IMR-90 (cell line): ENCODE measurements at regions not wholly inside any gene's neighbourhood (a gene's known extent, or its start where the extent isn't known, plus 50 kb on each side); places are given as distances from the start of the nearest gene placed in this dataset.

Experiments used
- ATAC-seq: fragments of 200-7000 bp; cut with Tn5 transposase; 2 replicates; pipeline ENCODE4 v1.9.1; 2020; ENCODE audit warnings: low read depth, mild to moderate bottlenecking, moderate library complexity
- BruUV-seq: library from RNA; stranded (reverse); fragments of 400-500 nt; replicated peaks from 2 replicates; lab custom pipeline; 2021; lab: Mats Ljungman, UMichigan
- CTCF ChIA-PET: fragments of 300-600 bp; formaldehyde crosslinking; extraction: SDS; loops from one replicate; lab custom pipeline; 2021; ENCODE audit warnings: antibody characterized with exemption; lab: Yijun Ruan, JAX
- POLR2A ChIA-PET: fragments of 300-600 bp; sonication (Branson Sonifier 250); formaldehyde crosslinking; loops from one replicate; lab custom pipeline; 2022; ENCODE audit warnings: antibody characterized with exemption; ENCODE audit not compliant: unreplicated experiment; lab: Charles Lee
- DNase-seq: peaks from one replicate; pipeline ENCODE4 v3.0.0; 2013
- H2AFZ ChIP-seq: replicated peaks from 2 replicates; pipeline ENCODE3; 2013; ENCODE audit warnings: low read length, mild to moderate bottlenecking; ENCODE audit not compliant: poor library complexity
- H2AK5ac ChIP-seq: 2 replicates; pipeline ENCODE4 v1.6.1; 2013; ENCODE audit warnings: low read depth, low read length, inconsistent platforms
- H2AK9ac ChIP-seq: replicated peaks from 2 replicates; pipeline ENCODE3; 2013; ENCODE audit warnings: mild to moderate bottlenecking, low read depth, low read length, moderate library complexity; ENCODE audit not compliant: poor library complexity
- H2BK120ac ChIP-seq: 2 replicates; pipeline ENCODE4 v1.6.1; 2013; ENCODE audit warnings: low read depth, low read length, inconsistent platforms
- H2BK15ac ChIP-seq: 3 replicates; pipeline ENCODE4 v1.6.1; 2013; ENCODE audit warnings: low read depth, low read length, inconsistent platforms
- H2BK20ac ChIP-seq: 2 replicates; pipeline ENCODE4 v1.6.1; 2013; ENCODE audit warnings: low read depth, mild to moderate bottlenecking, inconsistent platforms, low read length, moderate library complexity
- H2BK5ac ChIP-seq: 2 replicates; pipeline ENCODE4 v1.6.1; 2013; ENCODE audit warnings: mild to moderate bottlenecking, low read depth, low read length, inconsistent platforms; ENCODE audit not compliant: poor library complexity, severe bottlenecking
- H3K14ac ChIP-seq: replicated peaks from 2 replicates; pipeline ENCODE4 v1.6.1; 2013; ENCODE audit warnings: low read depth, low read length, inconsistent platforms
- H3K18ac ChIP-seq: 2 replicates; pipeline ENCODE4 v1.6.1; 2013; ENCODE audit warnings: low read depth, low read length, control low read depth
- H3K23ac ChIP-seq: 2 replicates; pipeline ENCODE4 v1.6.1; 2013; ENCODE audit warnings: low read depth, low read length, inconsistent platforms
- H3K27ac ChIP-seq: 2 replicates; pipeline ENCODE4 v1.5.1; 2013; ENCODE audit warnings: mild to moderate bottlenecking, control low read depth, low read length; ENCODE audit not compliant: insufficient read depth
- H3K27me3 ChIP-seq: 2 replicates; pipeline ENCODE4 v1.6.1; 2013; ENCODE audit warnings: low read length; ENCODE audit not compliant: control insufficient read depth, insufficient read depth
- H3K36me3 ChIP-seq: 2 replicates; pipeline ENCODE4 v1.6.1; 2013; ENCODE audit warnings: low read length, mixed read lengths; ENCODE audit not compliant: control insufficient read depth, insufficient read depth
- H3K4ac ChIP-seq: 2 replicates; pipeline ENCODE4 v1.6.1; 2013; ENCODE audit warnings: low read depth, low read length, inconsistent platforms
- H3K4me1 ChIP-seq: 2 replicates; pipeline ENCODE4 v1.6.1; 2013; ENCODE audit warnings: low read length, mixed read lengths; ENCODE audit not compliant: control insufficient read depth, insufficient read depth
- H3K4me2 ChIP-seq: 2 replicates; pipeline ENCODE4 v1.6.1; 2013; ENCODE audit warnings: low read depth, mild to moderate bottlenecking, control low read depth, low read length, moderate library complexity
- H3K4me3 ChIP-seq: 2 replicates; pipeline ENCODE4 v1.5.1; 2013; ENCODE audit warnings: low read depth, mild to moderate bottlenecking, control low read depth, low read length, moderate library complexity; ENCODE audit not compliant: insufficient read depth
- H3K56ac ChIP-seq: 2 replicates; pipeline ENCODE4 v1.6.1; 2013; ENCODE audit warnings: low read length, inconsistent platforms; ENCODE audit not compliant: insufficient read depth; ENCODE audit errors: extremely low read depth
- H3K79me1 ChIP-seq, 2 experiments: 2 replicates each; pipeline ENCODE4 v1.6.1; 2013; ENCODE audit warnings: low read length in 2 of 2, inconsistent platforms in 1 of 2, low read depth in 1 of 2
- H3K9ac ChIP-seq: 2 replicates; pipeline ENCODE4 v1.6.1; 2013; ENCODE audit warnings: low read depth, low read length, control low read depth
- H3K9me1 ChIP-seq: 2 replicates; pipeline ENCODE4 v1.6.1; 2013; ENCODE audit warnings: low read length, inconsistent platforms; ENCODE audit not compliant: insufficient read depth
- H3K9me3 ChIP-seq: 2 replicates; pipeline ENCODE4 v1.6.1; 2013; ENCODE audit warnings: low read length; ENCODE audit not compliant: control insufficient read depth, insufficient read depth
- H4K20me1 ChIP-seq: 2 replicates; pipeline ENCODE4 v1.6.1; 2013; ENCODE audit warnings: low read length, inconsistent platforms; ENCODE audit not compliant: insufficient read depth
- H4K5ac ChIP-seq: 2 replicates; pipeline ENCODE4 v1.6.1; 2013; ENCODE audit warnings: mild to moderate bottlenecking, low read depth, low read length, control low read depth
- H4K8ac ChIP-seq, 2 experiments: 2 replicates each; pipeline ENCODE4 v1.6.1; 2013; ENCODE audit warnings: low read depth in 2 of 2, low read length in 2 of 2, control low read depth in 1 of 2, inconsistent platforms in 1 of 2
- H4K91ac ChIP-seq: 2 replicates; pipeline ENCODE4 v1.6.1; 2013; ENCODE audit warnings: low read depth, low read length, inconsistent platforms; ENCODE audit not compliant: insufficient read depth
- CEBPB ChIP-seq: IDR thresholded peaks from 2 replicates; pipeline ENCODE4 v1.6.1; 2012; ENCODE audit warnings: low read depth, low read length, improper control_type of control experiment
- MAZ ChIP-seq: IDR thresholded peaks from 2 replicates; pipeline ENCODE4 v1.6.1; 2012; ENCODE audit warnings: low read depth, mild to moderate bottlenecking, low read length, improper control_type of control experiment, moderate library complexity, borderline replicate concordance
- MXI1 ChIP-seq: IDR thresholded peaks from 2 replicates; pipeline ENCODE4 v1.6.1; 2012; ENCODE audit warnings: low read depth, mild to moderate bottlenecking, low read length, moderate library complexity, borderline replicate concordance
- NFE2L2 ChIP-seq: fragments of 150-350 bp; IDR thresholded peaks from 2 replicates; pipeline ENCODE4 v1.6.1; 2016; ENCODE audit warnings: low read depth, mild to moderate bottlenecking, low read length
- RAD21 ChIP-seq: IDR thresholded peaks from 2 replicates; pipeline ENCODE4 v1.6.1; 2012; ENCODE audit warnings: low read length, improper control_type of control experiment
- RFX5 ChIP-seq: IDR thresholded peaks from 2 replicates; pipeline ENCODE4 v1.8.0; 2012; ENCODE audit warnings: low read depth, mild to moderate bottlenecking, low read length, moderate library complexity
- SMC3 ChIP-seq: fragments of 150-350 bp; IDR thresholded peaks from 2 replicates; pipeline ENCODE4 v1.6.1; 2016; ENCODE audit warnings: low read depth, mild to moderate bottlenecking, antibody characterized with exemption, low read length, moderate library complexity
- dilution Hi-C: fragments of 300-500 bp; cut with HindIII; formaldehyde crosslinking; loops from one replicate; pipeline ENCODE4 v1.14.3; 2018; ENCODE audit warnings: low sequenced_read_pairs; ENCODE audit not compliant: unreplicated experiment
- in situ Hi-C: fragments of 300-500 bp; cut with MboI; formaldehyde crosslinking; loops from 3 replicates; pipeline ENCODE4 v1.14.3; 2019; ENCODE audit warnings: low sequenced_read_pairs, inconsistent platforms, mixed read lengths
- intact Hi-C: fragments of 100-400 bp; cut with micrococcal nuclease; formaldehyde crosslinking; loops from 2 replicates; pipeline ENCODE4 v1.10.0; 2022
- TF ChIP-seq, protein P1 (sequence below): fragments of 150-350 bp; IDR thresholded peaks from 2 replicates; pipeline ENCODE4 v1.6.1; 2017; ENCODE audit warnings: mild to moderate bottlenecking, antibody characterized with exemption, low read length, low read depth

DNA sequence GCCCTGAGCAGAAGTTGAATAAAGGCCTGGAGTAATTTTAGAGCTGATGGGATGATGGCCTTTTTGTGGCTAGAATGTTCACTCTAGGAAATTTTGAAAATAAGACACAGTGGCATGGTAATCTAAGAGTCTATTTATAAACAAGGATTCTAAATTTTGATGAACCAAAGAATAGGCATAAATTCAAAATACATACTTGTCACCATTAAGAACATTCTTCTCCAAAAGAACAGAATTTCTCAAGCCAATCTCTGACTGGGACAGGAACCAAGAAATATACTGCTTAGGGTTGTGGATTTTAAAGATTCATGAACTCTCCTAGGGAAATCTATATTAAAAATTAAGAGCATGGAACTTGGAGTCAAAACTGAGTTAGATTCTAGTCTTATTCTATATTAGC, 98.2 kb upstream of the SETBP1 start:
- no peak overlapping the region for H3K9ac ChIP-seq
- H3K27me3 ChIP-seq, result no peaks in the 10 kb centered on the region
- no peak overlapping the region for H4K8ac ChIP-seq
- CTCF ChIA-PET, result no interaction called here
- no peak overlapping the region for H2AK5ac ChIP-seq
- dilution Hi-C loops (no loop called here), in situ Hi-C loops (no loop called here), intact Hi-C loops (no loop called here)
- no peaks in the 10 kb centered on the region for H3K79me1 ChIP-seq
- no peak overlapping the region for H2AFZ ChIP-seq
- H3K18ac ChIP-seq, result no peak overlapping the region
- no peaks in the 10 kb centered on the region for H3K9me3 ChIP-seq
- no peak overlapping the region for H4K91ac ChIP-seq
- no peak for ATAC-seq
- H3K4ac ChIP-seq, result no peak overlapping the region
- no peak overlapping the region for H3K56ac ChIP-seq
- no peak overlapping the region for H2BK20ac ChIP-seq
- no peaks in the 10 kb centered on the region for H4K20me1 ChIP-seq
- peaks cover 5% of the 10 kb centered on the region for H3K9me1 ChIP-seq
- H3K4me1 ChIP-seq, result peaks cover 2% of the 10 kb centered on the region; the same call in 1 of the 2 replicates
- no peak overlapping the region for H2BK120ac ChIP-seq
- POLR2A ChIA-PET, result no interaction called here
- DNase-seq, result no peak
- H3K36me3 ChIP-seq, result no peaks in the 10 kb centered on the region
- H3K4me3 ChIP-seq, result no peak overlapping the region
- H2AK9ac ChIP-seq, result no peak overlapping the region
- no peak for TF ChIP-seq CEBPB
- TF ChIP-seq MAZ, result no peak
- TF ChIP-seq MXI1, result no peak
- TF ChIP-seq RAD21, result no peak
- no peak for TF ChIP-seq NFE2L2
- TF ChIP-seq RFX5, result no peak
- TF ChIP-seq SMC3, result no peak
- TF ChIP-seq, protein P1, sequence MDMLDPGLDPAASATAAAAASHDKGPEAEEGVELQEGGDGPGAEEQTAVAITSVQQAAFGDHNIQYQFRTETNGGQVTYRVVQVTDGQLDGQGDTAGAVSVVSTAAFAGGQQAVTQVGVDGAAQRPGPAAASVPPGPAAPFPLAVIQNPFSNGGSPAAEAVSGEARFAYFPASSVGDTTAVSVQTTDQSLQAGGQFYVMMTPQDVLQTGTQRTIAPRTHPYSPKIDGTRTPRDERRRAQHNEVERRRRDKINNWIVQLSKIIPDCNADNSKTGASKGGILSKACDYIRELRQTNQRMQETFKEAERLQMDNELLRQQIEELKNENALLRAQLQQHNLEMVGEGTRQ, result no peak
- H3K27ac ChIP-seq, result no peak overlapping the region
- BruUV-seq, result no TSS peak
- no peak overlapping the region for H2BK15ac ChIP-seq
- no peak overlapping the region for H3K4me2 ChIP-seq
- H3K14ac ChIP-seq, result no peak overlapping the region
- H3K23ac ChIP-seq, result no peak overlapping the region
- H4K5ac ChIP-seq, result no peak overlapping the region
- H2BK5ac ChIP-seq, result no peak overlapping the region
